HG02981 (cell line): ENCODE measurements at regions not wholly inside any gene's neighbourhood (a gene's known extent, or its start where the extent isn't known, plus 50 kb on each side); places are given as distances from the start of the nearest gene placed in this dataset.

Experiments used
- ATAC-seq: cut with Tn5 transposase; IDR thresholded peaks from one replicate; pipeline ENCODE4 v1.9.1; 2021; ENCODE audit warnings: mild to moderate bottlenecking, moderate library complexity; ENCODE audit not compliant: unreplicated experiment

- no peak for ATAC-seq
Observed at GRCh38 chr10:58140691-58141347, 126.9 kb downstream of the IPMK start.

GRCh38 chr10:58140054-58140453 lies 127.6 kb downstream of the IPMK start:
- ATAC-seq, result no peak

GRCh38 chr10:58137813-58138212 lies 129.9 kb downstream of the IPMK start:
- ATAC-seq, result no peak

- no peak for ATAC-seq
Observed at GRCh38 chr10:58115218-58116050, 152.3 kb downstream of the IPMK start.

GRCh38 chr10:58109731-58110130 lies 158.0 kb downstream of the IPMK start:
- no peak for ATAC-seq

- ATAC-seq, result no peak
Observed at GRCh38 chr10:58107506-58107905, 160.2 kb downstream of the IPMK start.

GRCh38 chr10:58106211-58107035 lies 161.3 kb downstream of the IPMK start:
- no peak for ATAC-seq

GRCh38 chr10:58104351-58104751 lies 163.3 kb downstream of the IPMK start:
- ATAC-seq, result no peak

GRCh38 chr10:58102897-58103296 lies 164.8 kb downstream of the IPMK start:
- no peak for ATAC-seq

- no peak for ATAC-seq
Observed at GRCh38 chr10:58101682-58102081, 166.0 kb downstream of the IPMK start.

GRCh38 chr10:58094985-58095718 lies 172.5 kb downstream of the IPMK start:
- no peak for ATAC-seq

GRCh38 chr10:58091886-58092285 lies 175.8 kb downstream of the IPMK start:
- ATAC-seq, result no peak

- no peak for ATAC-seq
Observed at GRCh38 chr10:58089739-58090138, 178.0 kb downstream of the IPMK start.

GRCh38 chr10:58087896-58088295 lies 179.8 kb downstream of the IPMK start:
- no peak for ATAC-seq

GRCh38 chr10:58086763-58087150 lies 180.9 kb downstream of the IPMK start:
- ATAC-seq, result no peak

GRCh38 chr10:58086144-58086762 lies 181.4 kb downstream of the IPMK start:
- no peak for ATAC-seq

- ATAC-seq, result no peak
Observed at GRCh38 chr10:58082248-58082647, 185.4 kb downstream of the IPMK start.

GRCh38 chr10:58081353-58081752 lies 186.3 kb downstream of the IPMK start:
- ATAC-seq, result no peak

GRCh38 chr10:58079461-58079860 lies 188.2 kb downstream of the IPMK start:
- no peak for ATAC-seq

GRCh38 chr10:58072634-58073033 lies 195.1 kb downstream of the IPMK start:
- no peak for ATAC-seq
